IMR-90 (cell line): ENCODE measurements at regions not wholly inside any gene's neighbourhood (a gene's known extent, or its start where the extent isn't known, plus 50 kb on each side); places are given as distances from the start of the nearest gene placed in this dataset.

Experiments
- CHD1 ChIP-seq: IDR thresholded peaks from 2 replicates; pipeline ENCODE4 v1.6.1; 2012; ENCODE audit warnings: low read depth, low read length, improper control_type of control experiment
- CTCF ChIP-seq: conservative IDR thresholded peaks from 2 replicates; pipeline ENCODE4 v1.5.1; 2012; ENCODE audit warnings: mild to moderate bottlenecking, low read depth, low read length, improper control_type of control experiment
- MAZ ChIP-seq: IDR thresholded peaks from 2 replicates; pipeline ENCODE4 v1.6.1; 2012; ENCODE audit warnings: low read depth, mild to moderate bottlenecking, low read length, improper control_type of control experiment, moderate library complexity, borderline replicate concordance
- RFX5 ChIP-seq: IDR thresholded peaks from 2 replicates; pipeline ENCODE4 v1.8.0; 2012; ENCODE audit warnings: low read depth, mild to moderate bottlenecking, low read length, moderate library complexity

GRCh38 chr7:155392726-155393570, 65.0 kb upstream of the EN2 start:
- TF ChIP-seq CHD1 (no peak), CTCF (no peak), MAZ (no peak), RFX5 (no peak)
